Neural progenitor cell (in vitro differentiated cells): ENCODE measurements at regions not wholly inside any gene's neighbourhood (a gene's known extent, or its start where the extent isn't known, plus 50 kb on each side); places are given as distances from the start of the nearest gene placed in this dataset.

Experiments
- CTCF ChIP-seq: fragments of 200-600 bp; sonication (generic); IDR thresholded peaks from 2 replicates; pipeline ENCODE4 v1.5.1; 2017; ENCODE audit warnings: antibody characterized with exemption, mild to moderate bottlenecking
- EZH2phosphoT487 ChIP-seq: fragments of 200-600 bp; sonication (generic); IDR thresholded peaks from 2 replicates; pipeline ENCODE4 v1.6.1; 2017; ENCODE audit warnings: antibody characterized with exemption

- TF ChIP-seq CTCF (no peak), EZH2phosphoT487 (no peak)
Observed at GRCh38 chrX:39935411-39936064, 162.2 kb downstream of the BCOR start.
